K562 (cell line): ENCODE measurements at regions not wholly inside any gene's neighbourhood (a gene's known extent, or its start where the extent isn't known, plus 50 kb on each side); places are given as distances from the start of the nearest gene placed in this dataset.

Source experiments
- ATAC-seq: fragments of 200-7000 bp; cut with Tn5 transposase; 3 replicates; pipeline ENCODE4 v1.9.1; 2020; ENCODE audit warnings: moderate library complexity
- BruUV-seq: library from RNA; stranded (reverse); fragments of 400-500 nt; replicated peaks from 2 replicates; lab custom pipeline; 2021; lab: Mats Ljungman, UMichigan
- CTCF ChIA-PET: fragments of 300-600 bp; formaldehyde crosslinking; extraction: SDS; loops from one replicate; lab custom pipeline; 2021; ENCODE audit warnings: low intra/inter-chr PET ratio; lab: Yijun Ruan, JAX
- POLR2A ChIA-PET: fragments of 300-600, 350-650 bp; sonication (Branson Sonifier 250); formaldehyde crosslinking; extraction: SDS; loops from one replicate; lab custom pipeline; 2021; ENCODE audit warnings: antibody characterized with exemption, inconsistent platforms; lab: Yijun Ruan, JAX
- DNase-seq, 4 experiments: peaks; one replicate each; pipeline versions ENCODE4 v3.0.0 to v3.0.0-alpha.2; 2011 to 2018; ENCODE audit warnings: low spot score in 3 of 4, mixed read lengths in 3 of 4; ENCODE audit errors: extremely low read depth in 1 of 4
- FAIRE-seq: peaks from 2 replicates; lab custom pipeline; 2011; peaks lifted over from hg19 to GRCh38; lab: Jason Lieb, UNC
- H2AFZ ChIP-seq: 2 replicates; pipeline ENCODE4 v1.6.0; 2011; ENCODE audit warnings: low read depth, low read length, control low read depth, inconsistent platforms
- H3K27ac ChIP-seq: fragments of 200-600 bp; 3 replicates; pipeline ENCODE4 v1.8.0; 2011; ENCODE audit warnings: low read depth, mild to moderate bottlenecking, control low read depth, inconsistent platforms, low read length, moderate library complexity, mixed read lengths; ENCODE audit errors: extremely low read depth
- H3K27me3 ChIP-seq, 2 experiments: fragments of 300-600 bp in 1 of 2; 2 replicates in 1 of 2; 3 replicates in 1 of 2; pipeline versions ENCODE4 v1.6.0 to v1.8.0; 2011; ENCODE audit warnings: inconsistent platforms in 2 of 2, low read length in 2 of 2, mild to moderate bottlenecking in 1 of 2, mixed read lengths in 1 of 2, moderate library complexity in 1 of 2; ENCODE audit not compliant: control insufficient read depth in 2 of 2, insufficient read depth in 2 of 2
- H3K36me3 ChIP-seq: fragments of 300-600 bp; 3 replicates; pipeline ENCODE4 v1.8.0; 2011; ENCODE audit warnings: mild to moderate bottlenecking, low read length, inconsistent platforms; ENCODE audit not compliant: control insufficient read depth, insufficient read depth
- H3K4me1 ChIP-seq, 2 experiments: fragments of 200-600 bp in 1 of 2; replicated peaks in 1 of 2; 2 replicates in 1 of 2; 3 replicates in 1 of 2; pipeline versions ENCODE4 v1.5.1 to v1.8.0; 2011; ENCODE audit warnings: inconsistent platforms in 2 of 2, low read length in 2 of 2, mild to moderate bottlenecking in 1 of 2, mixed read lengths in 1 of 2, moderate library complexity in 1 of 2; ENCODE audit not compliant: control insufficient read depth in 2 of 2, insufficient read depth in 2 of 2
- H3K4me2 ChIP-seq: 2 replicates; pipeline ENCODE4 v1.6.1; 2011; ENCODE audit warnings: low read length, control low read depth, inconsistent platforms, mixed read lengths; ENCODE audit not compliant: insufficient read depth
- H3K4me3 ChIP-seq: fragments of 200-600 bp; sonication (generic), shearing (Covaris generic); 2 replicates; pipeline ENCODE4 v1.5.1; 2016; ENCODE audit warnings: control low read depth, inconsistent platforms
- H3K79me2 ChIP-seq: fragments of 200-600 bp; 3 replicates; pipeline ENCODE4 v1.8.0; 2011; ENCODE audit warnings: low read length, inconsistent platforms; ENCODE audit not compliant: control insufficient read depth, insufficient read depth
- H3K9ac ChIP-seq, 2 experiments: 2 replicates each; pipeline versions ENCODE4 v1.6.0 to v1.6.1; 2011; ENCODE audit warnings: low read depth in 2 of 2, low read length in 2 of 2, control low read depth in 1 of 2, inconsistent platforms in 1 of 2, mild to moderate bottlenecking in 1 of 2, mixed read lengths in 1 of 2; ENCODE audit not compliant: insufficient read depth in 1 of 2
- H3K9me1 ChIP-seq: one replicate; pipeline ENCODE4 v1.6.0; 2011; ENCODE audit warnings: inconsistent platforms, mild to moderate bottlenecking, low read length, moderate library complexity; ENCODE audit not compliant: control insufficient read depth, insufficient read depth
- H3K9me3 ChIP-seq: replicated peaks from 2 replicates; pipeline ENCODE4 v1.5.1; 2011; ENCODE audit warnings: low read depth, low read length, inconsistent platforms; ENCODE audit not compliant: control insufficient read depth, insufficient read depth
- H4K20me1 ChIP-seq: replicated peaks from 2 replicates; pipeline ENCODE4 v1.6.1; 2011; ENCODE audit warnings: low read length, inconsistent platforms, mixed read lengths; ENCODE audit not compliant: control insufficient read depth, insufficient read depth
- CXXC5 ChIP-seq: fragments of 250-450 bp; sonication (Bioruptor Pico); IDR thresholded peaks from 2 replicates; pipeline ENCODE4 v1.8.0; 2022; ENCODE audit warnings: inconsistent platforms, mild to moderate bottlenecking, moderate library complexity
- FUS ChIP-seq: fragments of 200-400 bp; formaldehyde crosslinking; optimal IDR thresholded peaks from 2 replicates; pipeline ENCODE3; 2017; ENCODE audit warnings: low read depth, low read length
- KAT7 ChIP-seq: sonication (generic); formaldehyde crosslinking; IDR thresholded peaks from 2 replicates; pipeline ENCODE4 v1.8.0; 2022; ENCODE audit warnings: missing genetic modification reagents, mild to moderate bottlenecking, borderline replicate concordance
- LEF1 ChIP-seq: fragments of 450-650 bp; IDR thresholded peaks from 2 replicates; pipeline ENCODE4 v1.6.1; 2016; ENCODE audit warnings: mild to moderate bottlenecking
- MEIS2 ChIP-seq: fragments of 450-650 bp; IDR thresholded peaks from 2 replicates; pipeline ENCODE4 v1.6.1; 2014; ENCODE audit warnings: mild to moderate bottlenecking; ENCODE audit not compliant: partially characterized antibody
- ZNF583 ChIP-seq: fragments of 250-450 bp; sonication (Bioruptor Pico); IDR thresholded peaks from 2 replicates; pipeline ENCODE4 v1.4.0; 2020
- WGBS: fragments of 100-300 bp; shearing (Covaris generic); methylation state at CpG from one replicate; pipeline ENCODE4 v1.1.6; 2016; ENCODE audit warnings: low coverage, mixed read lengths; ENCODE audit not compliant: insufficient coverage; ENCODE audit errors: missing lambda C conversion rate; 5-methylcytosine and 5-hydroxymethylcytosine counted together
- in situ Hi-C: fragments of 300-500 bp; cut with MboI; formaldehyde crosslinking; loops from 4 replicates; pipeline ENCODE4 v1.15.0; 2018; ENCODE audit warnings: inconsistent platforms, mixed read lengths
- intact Hi-C: fragments of 100-400 bp; cut with micrococcal nuclease; formaldehyde crosslinking; loops from 2 replicates; pipeline ENCODE4 v1.14.2; 2022
- TF ChIP-seq, protein P1 (sequence below): conservative IDR thresholded peaks from 2 replicates; pipeline ENCODE4 v1.6.1; 2011; ENCODE audit warnings: low read depth, mild to moderate bottlenecking, low read length; ENCODE audit not compliant: control insufficient read depth
- TF ChIP-seq, protein P2 (sequence below): fragments of 250-450 bp; sonication (Bioruptor Pico); IDR thresholded peaks from 2 replicates; pipeline ENCODE4 v1.6.1; 2021; ENCODE audit warnings: mild to moderate bottlenecking
- TF ChIP-seq, protein P3 (sequence below): fragments of 250-450 bp; sonication (Bioruptor Pico); IDR thresholded peaks from 2 replicates; pipeline ENCODE4 v1.5.0; 2020; ENCODE audit warnings: mild to moderate bottlenecking, borderline replicate concordance

DNA sequence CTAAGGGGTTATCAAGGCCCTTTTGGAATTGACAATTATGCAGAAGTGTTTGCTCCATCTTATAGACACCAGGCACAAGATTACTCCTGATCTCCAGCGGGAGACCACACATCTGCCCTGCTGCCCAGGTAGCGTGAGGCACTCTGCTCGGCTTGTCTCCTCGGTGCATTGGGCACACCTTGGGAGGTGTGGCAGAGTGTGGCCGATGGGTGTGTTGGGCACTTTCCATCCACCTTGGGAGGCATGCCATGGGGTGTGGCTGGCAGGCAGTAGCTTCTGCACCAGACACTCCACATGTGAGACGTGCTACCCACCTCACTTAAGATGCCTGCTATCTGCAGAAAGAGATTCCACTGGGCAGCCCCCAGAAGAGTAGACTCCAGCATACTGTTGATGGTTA lies 54.1 kb downstream of the GADD45G start:
- Histone ChIP-seq H3K4me1 (no peaks in the 10 kb centered on the region; a peak in 1 of 5 replicates), H3K4me2 (no peak overlapping the region), H3K9ac (no peak overlapping the region), H4K20me1 (no peaks in the 10 kb centered on the region), H3K4me3 (no peak overlapping the region), H3K79me2 (no peaks in the 10 kb centered on the region), H3K27me3 (peaks cover 3 to 45% of the 10 kb centered on the region in 2 experiments; a peak in 3 of 5 replicates), H3K9me1 (peaks cover 2% of the 10 kb centered on the region), H3K36me3 (no peaks in the 10 kb centered on the region), H2AFZ (no peak overlapping the region), H3K9me3 (no peaks in the 10 kb centered on the region), H3K27ac (no peak overlapping the region)
- no peak for DNase-seq
- ChIA-PET CTCF (no interaction called here), POLR2A (no interaction called here)
- no peak for TF ChIP-seq FUS
- no peak for TF ChIP-seq LEF1
- TF ChIP-seq CXXC5 (CRISPR knock-in tag) = no peak
- TF ChIP-seq, protein P1, sequence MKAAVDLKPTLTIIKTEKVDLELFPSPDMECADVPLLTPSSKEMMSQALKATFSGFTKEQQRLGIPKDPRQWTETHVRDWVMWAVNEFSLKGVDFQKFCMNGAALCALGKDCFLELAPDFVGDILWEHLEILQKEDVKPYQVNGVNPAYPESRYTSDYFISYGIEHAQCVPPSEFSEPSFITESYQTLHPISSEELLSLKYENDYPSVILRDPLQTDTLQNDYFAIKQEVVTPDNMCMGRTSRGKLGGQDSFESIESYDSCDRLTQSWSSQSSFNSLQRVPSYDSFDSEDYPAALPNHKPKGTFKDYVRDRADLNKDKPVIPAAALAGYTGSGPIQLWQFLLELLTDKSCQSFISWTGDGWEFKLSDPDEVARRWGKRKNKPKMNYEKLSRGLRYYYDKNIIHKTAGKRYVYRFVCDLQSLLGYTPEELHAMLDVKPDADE = no peak
- TF ChIP-seq ZNF583 (CRISPR knock-in tag) = no peak
- no peak for TF ChIP-seq KAT7 (CRISPR knock-in tag)
- TF ChIP-seq, protein P2, sequence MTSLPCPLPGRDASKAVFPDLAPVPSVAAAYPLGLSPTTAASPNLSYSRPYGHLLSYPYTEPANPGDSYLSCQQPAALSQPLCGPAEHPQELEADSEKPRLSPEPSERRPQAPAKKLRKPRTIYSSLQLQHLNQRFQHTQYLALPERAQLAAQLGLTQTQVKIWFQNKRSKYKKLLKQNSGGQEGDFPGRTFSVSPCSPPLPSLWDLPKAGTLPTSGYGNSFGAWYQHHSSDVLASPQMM (CRISPR knock-in tag) = no peak
- TF ChIP-seq MEIS2 = no peak
- TF ChIP-seq, protein P3, sequence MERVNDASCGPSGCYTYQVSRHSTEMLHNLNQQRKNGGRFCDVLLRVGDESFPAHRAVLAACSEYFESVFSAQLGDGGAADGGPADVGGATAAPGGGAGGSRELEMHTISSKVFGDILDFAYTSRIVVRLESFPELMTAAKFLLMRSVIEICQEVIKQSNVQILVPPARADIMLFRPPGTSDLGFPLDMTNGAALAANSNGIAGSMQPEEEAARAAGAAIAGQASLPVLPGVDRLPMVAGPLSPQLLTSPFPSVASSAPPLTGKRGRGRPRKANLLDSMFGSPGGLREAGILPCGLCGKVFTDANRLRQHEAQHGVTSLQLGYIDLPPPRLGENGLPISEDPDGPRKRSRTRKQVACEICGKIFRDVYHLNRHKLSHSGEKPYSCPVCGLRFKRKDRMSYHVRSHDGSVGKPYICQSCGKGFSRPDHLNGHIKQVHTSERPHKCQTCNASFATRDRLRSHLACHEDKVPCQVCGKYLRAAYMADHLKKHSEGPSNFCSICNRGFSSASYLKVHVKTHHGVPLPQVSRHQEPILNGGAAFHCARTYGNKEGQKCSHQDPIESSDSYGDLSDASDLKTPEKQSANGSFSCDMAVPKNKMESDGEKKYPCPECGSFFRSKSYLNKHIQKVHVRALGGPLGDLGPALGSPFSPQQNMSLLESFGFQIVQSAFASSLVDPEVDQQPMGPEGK (CRISPR knock-in tag) = no peak
- in situ Hi-C loops (no loop called here), intact Hi-C loops (no loop called here)
- no peak for ATAC-seq
- no peak for FAIRE-seq
- 0% methylated on average over 4 of the region's 6 CpGs for WGBS
- no TSS peak for BruUV-seq
